Skeletal muscle satellite cell (primary cell): ENCODE measurements at regions not wholly inside any gene's neighbourhood (a gene's known extent, or its start where the extent isn't known, plus 50 kb on each side); places are given as distances from the start of the nearest gene placed in this dataset. TPM values are rescaled to one million over a fixed set of nuclear protein-coding genes. Genes with fewer than 3 reads are reported as not detected.

Source experiments
- H3K27me3 ChIP-seq: 2 replicates; pipeline ENCODE4 v1.7.0; 2013; ENCODE audit warnings: low read length; ENCODE audit not compliant: control insufficient read depth, insufficient read depth
- H3K36me3 ChIP-seq: 2 replicates; pipeline ENCODE4 v1.7.0; 2013; ENCODE audit warnings: mild to moderate bottlenecking, control low read depth, low read length; ENCODE audit not compliant: insufficient read depth
- H3K4me1 ChIP-seq: 2 replicates; pipeline ENCODE4 v1.7.0; 2013; ENCODE audit warnings: low read length; ENCODE audit not compliant: control insufficient read depth, insufficient read depth
- H3K4me2 ChIP-seq: 2 replicates; pipeline ENCODE4 v1.7.0; 2013; ENCODE audit warnings: mild to moderate bottlenecking, low read length
- H3K4me3 ChIP-seq: 2 replicates; pipeline ENCODE4 v1.7.0; 2013; ENCODE audit warnings: low read length
- H3K9ac ChIP-seq: 2 replicates; pipeline ENCODE4 v1.7.0; 2013; ENCODE audit warnings: mild to moderate bottlenecking, low read depth, low read length, moderate library complexity
- H3K9me3 ChIP-seq: replicated peaks from 2 replicates; pipeline ENCODE4 v1.7.0; 2013; ENCODE audit warnings: mild to moderate bottlenecking, control low read depth, low read length
- small RNA-seq: library from RNA; depleted of rRNA; stranded (forward); fragments of <200 nt; gene quantifications from one replicate; pipeline ENCODE3, GENCODE V24; 2012

GRCh38 chr5:67248703-67249589 lies 52.3 kb upstream of the CD180 start:
- Histone ChIP-seq H3K4me3 (no peak overlapping the region), H3K4me1 (peaks cover 40% of the 10 kb centered on the region), H3K27me3 (no peaks in the 10 kb centered on the region), H3K9ac (peak overlapping the region; percentile 17), H3K36me3 (no peaks in the 10 kb centered on the region), H3K9me3 (no peaks in the 10 kb centered on the region), H3K4me2 (peak overlapping the region; percentile 47)

GRCh38 chr5:67246546-67247268 lies 50.1 kb upstream of the CD180 start:
- no peaks in the 10 kb centered on the region for H3K36me3 ChIP-seq
- H3K27me3 ChIP-seq = no peaks in the 10 kb centered on the region
- H3K4me1 ChIP-seq = peaks cover 36% of the 10 kb centered on the region
- H3K4me2 ChIP-seq = no peak overlapping the region
- H3K9ac ChIP-seq = no peak overlapping the region
- no peaks in the 10 kb centered on the region for H3K9me3 ChIP-seq
- no peak overlapping the region for H3K4me3 ChIP-seq

Small RNA genes lying in the stretch of these regions (small RNA-seq; reads per million reads assigned to genes)
- gene AC024581.2 (not detected), gene RNU6-1232P (not detected)
